ENCODE measurements at regions not wholly inside any gene's neighbourhood (a gene's known extent, or its start where the extent isn't known, plus 50 kb on each side); places are given as distances from the start of the nearest gene placed in this dataset.
A peak's percentile ranks its signal among the peaks of the same experiment; 100 is the strongest.

DNA sequence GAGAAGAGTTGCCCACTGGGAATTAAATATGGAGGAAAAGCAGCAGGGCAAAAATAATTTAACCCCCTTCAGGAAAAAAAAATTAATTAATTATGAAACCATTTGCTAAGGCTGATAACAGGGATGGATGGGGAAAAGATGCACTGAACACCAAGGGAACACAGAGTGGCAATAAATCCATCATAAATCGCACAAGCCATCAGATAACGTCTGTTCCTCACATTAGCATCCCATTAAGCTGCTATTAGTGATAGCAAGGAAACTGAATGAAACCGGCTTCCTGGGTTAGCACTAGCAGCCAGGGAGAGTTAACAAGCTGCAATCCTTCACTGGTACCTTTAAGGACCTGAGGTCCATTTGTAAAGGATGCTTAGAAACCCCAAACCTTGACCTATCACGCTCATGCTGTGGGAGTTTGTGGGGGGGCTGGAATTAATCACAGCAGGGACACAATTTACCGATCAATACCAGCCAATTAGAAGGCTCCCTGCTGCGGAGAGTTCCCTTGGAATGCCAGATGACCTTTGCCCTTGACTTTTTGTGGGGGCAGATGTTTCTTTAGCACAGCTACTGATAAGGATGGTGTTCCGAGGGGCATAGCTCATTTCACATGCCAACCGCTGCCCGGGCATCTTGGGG is 175.5 kb upstream of the KLF7 start:
- no peak overlapping the region for H3K4me3 ChIP-seq
- H3K9me3 ChIP-seq (replicated peaks; ENCODE audit: control insufficient read depth, insufficient read depth, low read depth, low read length) = no peaks in the 10 kb centered on the region
- in situ Hi-C loops (cut with MboI) (no loop called here), intact Hi-C loops (cut with micrococcal nuclease) (loop anchor here (10.0 kb wide), 1 partner anchor 356 kb away; no protein-coding TSS in a partner anchor)
- H3K4me1 ChIP-seq (replicated peaks in 1 of 2; ENCODE audit: control insufficient read depth in 2 of 2, insufficient read depth in 2 of 2, low read length in 2 of 2) = no peaks in the 10 kb centered on the region; a peak in 2 of 5 replicates
- H2AFZ ChIP-seq (ENCODE audit: low read depth, low read length) = no peak overlapping the region
- BruUV-seq (replicated peaks) = no TSS peak
- ATAC-seq = no peak
- POLR2A ChIA-PET = no interaction called here
- no peaks in the 10 kb centered on the region for H3K27me3 ChIP-seq (ENCODE audit: control insufficient read depth in 2 of 2, insufficient read depth in 2 of 2, low read length in 2 of 2)
- H4K20me1 ChIP-seq (replicated peaks; ENCODE audit: control insufficient read depth, insufficient read depth, low read length) = no peaks in the 10 kb centered on the region
- H3K9me1 ChIP-seq (ENCODE audit: control insufficient read depth, insufficient read depth, low read length) = no peaks in the 10 kb centered on the region
- no peak for FAIRE-seq
- no peak for DNase-seq (ENCODE audit: extremely low read depth in 1 of 4, low spot score in 3 of 4)
- no peak overlapping the region for H3K9ac ChIP-seq (ENCODE audit: insufficient read depth in 1 of 2, low read depth in 2 of 2, low read length in 2 of 2)
- no peak overlapping the region for H3K27ac ChIP-seq (ENCODE audit: extremely low read depth, low read depth, low read length)
- no peak for TF ChIP-seq POLR2AphosphoS2 (IDR thresholded peaks at IDR 0.05; ENCODE audit: low read length)
- TF ChIP-seq SMARCE1 (IDR thresholded peaks at IDR 0.05) = no peak
- WGBS (ENCODE audit: insufficient coverage, low coverage, missing lambda C conversion rate) = 47% methylated on average over 9 of the region's 9 CpGs
- CTCF ChIA-PET (ENCODE audit: low intra/inter-chr PET ratio) = no interaction called here
- H3K79me2 ChIP-seq (ENCODE audit: control insufficient read depth, insufficient read depth, low read length) = no peaks in the 10 kb centered on the region
- no peak overlapping the region for H3K4me2 ChIP-seq (ENCODE audit: insufficient read depth, low read length)
- no peaks in the 10 kb centered on the region for H3K36me3 ChIP-seq (ENCODE audit: control insufficient read depth, insufficient read depth, low read length)

DNA sequence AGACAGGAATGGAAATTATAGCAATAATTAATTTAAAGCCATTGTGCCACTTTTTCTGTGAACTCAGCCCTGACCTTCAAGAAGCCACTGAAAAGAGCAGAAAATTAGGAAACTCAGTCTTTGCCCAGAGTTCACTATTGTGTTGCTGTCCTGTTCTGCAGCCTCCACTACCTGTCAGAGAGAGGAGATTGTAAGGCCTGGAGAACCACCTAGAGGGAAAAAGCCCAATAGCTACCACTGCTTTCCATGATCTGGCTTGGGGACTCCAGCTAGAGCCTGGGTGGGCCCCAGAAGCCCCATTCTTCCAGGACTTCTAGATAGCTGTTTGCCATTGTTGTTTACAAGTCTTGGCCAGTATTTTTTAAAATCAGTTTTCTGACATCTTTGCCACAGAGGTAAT is 176.1 kb upstream of the KLF7 start:
- CTCF ChIA-PET (ENCODE audit: low intra/inter-chr PET ratio) = no interaction called here
- intact Hi-C loops (cut with micrococcal nuclease) (loop anchor here (1.0 to 10.0 kb wide), 2 partner anchors 357 to 542 kb away; no protein-coding TSS in a partner anchor), in situ Hi-C loops (cut with MboI) (no loop called here)
- BruUV-seq (replicated peaks) = no TSS peak
- Histone ChIP-seq H3K4me3 (no peak overlapping the region), H3K36me3 (ENCODE audit: control insufficient read depth, insufficient read depth, low read length) (no peaks in the 10 kb centered on the region), H3K27me3 (ENCODE audit: control insufficient read depth in 2 of 2, insufficient read depth in 2 of 2, low read length in 2 of 2) (no peaks in the 10 kb centered on the region), H3K79me2 (ENCODE audit: control insufficient read depth, insufficient read depth, low read length) (no peaks in the 10 kb centered on the region), H3K4me2 (ENCODE audit: insufficient read depth, low read length) (no peak overlapping the region), H3K9me1 (ENCODE audit: control insufficient read depth, insufficient read depth, low read length) (no peaks in the 10 kb centered on the region), H4K20me1 (replicated peaks; ENCODE audit: control insufficient read depth, insufficient read depth, low read length) (no peaks in the 10 kb centered on the region), H3K4me1 (replicated peaks in 1 of 2; ENCODE audit: control insufficient read depth in 2 of 2, insufficient read depth in 2 of 2, low read length in 2 of 2) (no peaks in the 10 kb centered on the region; a peak in 2 of 5 replicates), H2AFZ (ENCODE audit: low read depth, low read length) (no peak overlapping the region), H3K9ac (ENCODE audit: insufficient read depth in 1 of 2, low read depth in 2 of 2, low read length in 2 of 2) (no peak overlapping the region), H3K9me3 (replicated peaks; ENCODE audit: control insufficient read depth, insufficient read depth, low read depth, low read length) (no peaks in the 10 kb centered on the region), H3K27ac (ENCODE audit: extremely low read depth, low read depth, low read length) (no peak overlapping the region)
- ATAC-seq (peak; percentile 64; the same call in 1 of the 3 replicates), FAIRE-seq (no peak), DNase-seq (ENCODE audit: extremely low read depth in 1 of 4, low spot score in 3 of 4) (peak in 1 of 4 experiments; percentile 14)
- POLR2A ChIA-PET = interaction anchor here (0.6 kb wide), 1 partner anchor 115 kb away, joined by 3 read pairs; no protein-coding TSS in a partner anchor
- peak in 1 of 2 experiments; percentile 66; a peak in 3 of 4 replicates for TF ChIP-seq RAD21 (CRISPR knock-in tag; conservative IDR thresholded peaks at IDR 0.05 in 1 of 2, IDR thresholded peaks at IDR 0.05 in 1 of 2)
- TF ChIP-seq, protein P1, sequence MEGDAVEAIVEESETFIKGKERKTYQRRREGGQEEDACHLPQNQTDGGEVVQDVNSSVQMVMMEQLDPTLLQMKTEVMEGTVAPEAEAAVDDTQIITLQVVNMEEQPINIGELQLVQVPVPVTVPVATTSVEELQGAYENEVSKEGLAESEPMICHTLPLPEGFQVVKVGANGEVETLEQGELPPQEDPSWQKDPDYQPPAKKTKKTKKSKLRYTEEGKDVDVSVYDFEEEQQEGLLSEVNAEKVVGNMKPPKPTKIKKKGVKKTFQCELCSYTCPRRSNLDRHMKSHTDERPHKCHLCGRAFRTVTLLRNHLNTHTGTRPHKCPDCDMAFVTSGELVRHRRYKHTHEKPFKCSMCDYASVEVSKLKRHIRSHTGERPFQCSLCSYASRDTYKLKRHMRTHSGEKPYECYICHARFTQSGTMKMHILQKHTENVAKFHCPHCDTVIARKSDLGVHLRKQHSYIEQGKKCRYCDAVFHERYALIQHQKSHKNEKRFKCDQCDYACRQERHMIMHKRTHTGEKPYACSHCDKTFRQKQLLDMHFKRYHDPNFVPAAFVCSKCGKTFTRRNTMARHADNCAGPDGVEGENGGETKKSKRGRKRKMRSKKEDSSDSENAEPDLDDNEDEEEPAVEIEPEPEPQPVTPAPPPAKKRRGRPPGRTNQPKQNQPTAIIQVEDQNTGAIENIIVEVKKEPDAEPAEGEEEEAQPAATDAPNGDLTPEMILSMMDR (IDR thresholded peaks at IDR 0.05 in 2 of 3, conservative IDR thresholded peaks at IDR 0.05 in 1 of 3; ENCODE audit: insufficient read depth in 2 of 3, low read depth in 1 of 3, low read length in 3 of 3) = peak in 1 of 3 experiments; percentile 38; a peak in 2 of 6 replicates
- no peak for TF ChIP-seq NFYB (IDR thresholded peaks at IDR 0.05; ENCODE audit: extremely low read depth, insufficient read length)

Data from K562 (cell line).